Epithelial cell of esophagus (primary cell): ENCODE measurements at regions not wholly inside any gene's neighbourhood (a gene's known extent, or its start where the extent isn't known, plus 50 kb on each side); places are given as distances from the start of the nearest gene placed in this dataset.
A peak's percentile ranks its signal among the peaks of the same experiment; 100 is the strongest.

Experiments used
- DNase-seq: peaks from one replicate; pipeline ENCODE4 v3.0.0; 2010; ENCODE audit warnings: low read depth
- H3K4me3 ChIP-seq: 2 replicates; pipeline ENCODE4 v1.5.1; 2011; ENCODE audit warnings: mild to moderate bottlenecking, low read length, control low read depth
- CTCF ChIP-seq: IDR thresholded peaks from 2 replicates; pipeline ENCODE4 v1.5.1; 2011; ENCODE audit warnings: low read depth, mild to moderate bottlenecking, low read length, control low read depth, inconsistent platforms; ENCODE audit not compliant: insufficient read depth; ENCODE audit errors: missing control alignments

DNA sequence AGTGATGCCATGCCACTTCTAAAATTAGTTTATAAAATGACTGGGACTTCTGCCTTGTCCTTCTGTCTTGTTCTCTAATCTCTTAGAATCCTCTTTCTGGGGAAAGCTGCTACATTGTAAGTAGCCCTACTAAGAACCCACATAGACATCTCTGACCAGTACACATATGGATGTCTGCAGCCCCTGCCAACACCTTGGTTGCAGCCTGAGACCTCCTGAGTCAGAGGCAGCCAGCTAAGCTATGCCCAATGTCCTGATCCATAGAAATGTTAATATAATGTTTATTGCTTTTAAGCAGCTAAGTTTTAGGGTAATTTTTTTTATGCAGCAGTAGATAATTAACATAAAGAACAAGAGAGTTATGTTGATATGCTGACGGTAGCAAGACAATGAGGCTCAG lies 1029.5 kb upstream of the INTU start:
- DNase-seq, result no peak
- no peak for TF ChIP-seq CTCF
- H3K4me3 ChIP-seq, result no peak overlapping the region

- no peak for DNase-seq
- no peak overlapping the region for H3K4me3 ChIP-seq
- no peak for TF ChIP-seq CTCF
These were observed 1028.9 kb upstream of the INTU start for GRCh38 chr4:126603825-126604224.

DNA sequence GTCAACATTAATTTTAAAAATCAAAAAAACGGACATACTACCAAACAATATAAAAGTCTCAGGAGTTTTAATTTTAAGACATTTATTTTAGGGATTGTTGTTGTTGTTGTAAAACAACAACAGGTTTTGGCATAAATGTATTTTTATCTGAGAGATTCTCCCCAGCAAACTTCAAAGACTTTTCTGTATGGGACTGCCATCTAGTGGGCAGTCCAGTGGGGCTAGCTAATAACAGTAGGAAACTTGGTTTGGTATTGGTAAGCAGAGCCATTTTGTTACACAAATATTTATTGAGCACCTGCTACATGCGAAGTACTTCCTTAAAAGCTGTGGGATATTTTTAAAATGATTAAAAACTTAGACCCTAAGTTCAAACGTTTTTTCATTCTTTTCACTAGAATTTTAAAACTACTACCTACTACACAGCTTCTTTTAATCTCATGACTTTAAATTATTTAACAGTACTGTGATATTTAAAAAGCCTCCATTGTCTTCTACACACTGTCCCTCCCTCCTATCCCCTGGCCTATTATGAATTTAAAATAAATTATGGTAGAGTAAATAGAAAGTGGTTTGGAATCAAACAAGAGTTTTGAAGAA lies 1028.4 kb upstream of the INTU start:
- DNase-seq, result peak; percentile 54
- no peak overlapping the region for H3K4me3 ChIP-seq
- TF ChIP-seq CTCF, result peak; percentile 84

DNA sequence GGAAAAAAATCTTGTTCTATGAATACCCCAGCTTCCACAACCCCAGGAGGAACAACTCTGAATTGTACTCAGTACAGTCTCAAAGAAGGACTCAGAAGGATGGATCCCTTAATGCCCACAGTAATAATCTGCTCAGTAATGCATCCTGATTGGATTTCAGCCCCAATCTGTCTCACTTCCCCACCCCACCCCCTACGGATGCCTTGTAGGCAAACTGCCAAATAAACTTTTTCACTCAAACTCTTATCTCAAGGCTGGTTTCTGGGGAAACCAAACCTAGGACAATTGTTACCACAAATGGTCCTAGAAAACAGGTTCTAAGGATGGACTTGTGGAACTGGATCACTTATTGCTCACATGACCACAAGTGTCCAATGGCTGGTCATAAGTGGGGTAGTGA lies 1021.8 kb upstream of the INTU start:
- TF ChIP-seq CTCF, result no peak
- no peak overlapping the region for H3K4me3 ChIP-seq
- no peak for DNase-seq

DNA sequence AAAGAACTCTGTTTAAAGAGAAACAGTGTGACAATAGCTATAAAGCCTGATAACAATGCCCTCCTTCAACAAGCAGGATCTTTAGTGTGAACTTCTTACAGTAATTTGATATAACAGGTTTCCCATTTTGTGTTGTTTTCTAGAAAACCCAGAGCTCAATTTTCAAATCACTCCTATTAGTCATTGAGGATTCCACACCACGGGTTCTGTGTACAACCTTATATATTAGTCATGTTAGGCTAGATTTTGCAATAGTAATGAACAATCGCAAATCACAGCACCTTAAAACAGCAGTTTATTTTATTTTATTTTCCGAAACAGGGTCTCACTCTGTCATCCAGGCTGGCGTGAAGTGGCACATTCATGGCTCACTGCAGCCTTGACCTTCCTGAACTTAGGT lies 1020.9 kb upstream of the INTU start:
- DNase-seq, result peak; percentile 73
- TF ChIP-seq CTCF, result no peak
- H3K4me3 ChIP-seq, result no peak overlapping the region

- no peak for DNase-seq
- no peak for TF ChIP-seq CTCF
- H3K4me3 ChIP-seq, result no peak overlapping the region
These were observed 1018.4 kb upstream of the INTU start for GRCh38 chr4:126614356-126614855.

GRCh38 chr4:126616795-126617194 lies 1016.0 kb upstream of the INTU start:
- H3K4me3 ChIP-seq, result no peak overlapping the region
- no peak for TF ChIP-seq CTCF
- DNase-seq, result no peak
